SHP77 treated with DMSO at 0.1 percent for 48 hours (cell line): ENCODE measurements at regions not wholly inside any gene's neighbourhood (a gene's known extent, or its start where the extent isn't known, plus 50 kb on each side); places are given as distances from the start of the nearest gene placed in this dataset.

Source experiments
- DNase-seq: peaks from one replicate; lab custom pipeline; 2025; lab: John Stamatoyannopoulos, UW

- no peak for DNase-seq
These were observed 305.2 kb upstream of the CITED2 start for GRCh38 chr6:139679516-139680179.

GRCh38 chr6:139676718-139677117, 302.3 kb upstream of the CITED2 start:
- DNase-seq = no peak

- no peak for DNase-seq
These were observed 291.8 kb upstream of the CITED2 start for GRCh38 chr6:139666284-139666683.

- DNase-seq = no peak
These were observed 289.5 kb upstream of the CITED2 start for GRCh38 chr6:139663996-139664395.

- DNase-seq = no peak
These were observed 285.3 kb upstream of the CITED2 start for GRCh38 chr6:139659711-139660110.

GRCh38 chr6:139659196-139659595, 284.7 kb upstream of the CITED2 start:
- DNase-seq = no peak

GRCh38 chr6:139657119-139657518, 282.7 kb upstream of the CITED2 start:
- no peak for DNase-seq

GRCh38 chr6:139655783-139656705, 281.6 kb upstream of the CITED2 start:
- DNase-seq = no peak

- DNase-seq = no peak
These were observed 280.7 kb upstream of the CITED2 start for GRCh38 chr6:139654888-139655782.

- no peak for DNase-seq
These were observed 279.9 kb upstream of the CITED2 start for GRCh38 chr6:139654309-139654708.

- no peak for DNase-seq
These were observed 278.7 kb upstream of the CITED2 start for GRCh38 chr6:139653111-139653510.

- no peak for DNase-seq
These were observed 276.5 kb upstream of the CITED2 start for GRCh38 chr6:139650941-139651340.

GRCh38 chr6:139649732-139650131, 275.3 kb upstream of the CITED2 start:
- DNase-seq = no peak

GRCh38 chr6:139649128-139649527, 274.7 kb upstream of the CITED2 start:
- DNase-seq = no peak

- DNase-seq = no peak
These were observed 274.1 kb upstream of the CITED2 start for GRCh38 chr6:139648430-139649000.

GRCh38 chr6:139647841-139648240, 273.4 kb upstream of the CITED2 start:
- DNase-seq = no peak

GRCh38 chr6:139647016-139647415, 272.6 kb upstream of the CITED2 start:
- no peak for DNase-seq

GRCh38 chr6:139644821-139645220, 270.4 kb upstream of the CITED2 start:
- DNase-seq = no peak

- no peak for DNase-seq
These were observed 269.5 kb upstream of the CITED2 start for GRCh38 chr6:139643986-139644385.

- DNase-seq = no peak
These were observed 267.9 kb upstream of the CITED2 start for GRCh38 chr6:139642346-139642745.

GRCh38 chr6:139641376-139641775, 266.9 kb upstream of the CITED2 start:
- DNase-seq = no peak

- no peak for DNase-seq
These were observed 266.5 kb upstream of the CITED2 start for GRCh38 chr6:139640921-139641320.
